ENCODE measurements at regions not wholly inside any gene's neighbourhood (a gene's known extent, or its start where the extent isn't known, plus 50 kb on each side); places are given as distances from the start of the nearest gene placed in this dataset.

DNA sequence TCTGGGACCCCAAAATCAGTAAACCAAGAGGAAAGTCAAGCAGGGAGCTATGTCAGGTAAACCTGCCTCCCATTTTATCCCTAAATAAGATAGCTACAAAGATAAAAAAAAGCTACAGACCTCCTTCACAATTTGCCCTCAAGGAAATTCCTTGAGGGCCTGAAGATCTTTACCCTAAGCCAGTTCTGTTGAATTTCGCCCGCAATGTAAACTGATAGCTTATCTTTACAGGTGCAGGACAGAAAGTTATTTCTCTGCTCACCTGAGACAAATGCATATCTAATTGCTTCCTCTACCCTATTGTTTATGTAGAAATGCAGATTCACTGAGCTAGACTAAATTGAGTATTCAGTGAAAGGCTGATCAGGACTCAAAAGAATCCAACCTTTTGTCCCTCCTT is 153.4 kb upstream of the CHRM3 start:
- H3K4me1 Mint-ChIP-seq (ENCODE audit: low read depth, unreplicated experiment), result peaks cover 25% of the 10 kb centered on the region
- no peaks in the 10 kb centered on the region for H3K27me3 Mint-ChIP-seq (ENCODE audit: insufficient read depth, unreplicated experiment)
- Histone ChIP-seq H3K27me3 (replicated peaks; ENCODE audit: control insufficient read depth, insufficient read depth, low read length) (no peaks in the 10 kb centered on the region), H3K4me3 (ENCODE audit: low read depth, low read length) (no peak overlapping the region), H3K4me1 (peaks cover 24% of the 10 kb centered on the region), H3K36me3 (ENCODE audit: control insufficient read depth, insufficient read depth, low read length) (no peaks in the 10 kb centered on the region), H3K9me3 (peaks cover 3% of the 10 kb centered on the region)
- no peaks in the 10 kb centered on the region for H3K36me3 Mint-ChIP-seq (ENCODE audit: insufficient read depth, unreplicated experiment)
- no peak overlapping the region for H3K4me3 Mint-ChIP-seq (ENCODE audit: unreplicated experiment)
- peaks cover 35% of the 10 kb centered on the region for H3K9me3 Mint-ChIP-seq (ENCODE audit: unreplicated experiment)
- intact Hi-C loops (cut with micrococcal nuclease; ENCODE audit: unreplicated experiment), result loop anchor here (1.0 to 10.0 kb wide), 3 partner anchors 20 to 662 kb away; no protein-coding TSS in a partner anchor
- BruUV-seq (replicated peaks), result no TSS peak
- peak in 1 of 2 experiments; percentile 40 for DNase-seq
- CTCF ChIA-PET, result no interaction called here
- TF ChIP-seq, protein P1, sequence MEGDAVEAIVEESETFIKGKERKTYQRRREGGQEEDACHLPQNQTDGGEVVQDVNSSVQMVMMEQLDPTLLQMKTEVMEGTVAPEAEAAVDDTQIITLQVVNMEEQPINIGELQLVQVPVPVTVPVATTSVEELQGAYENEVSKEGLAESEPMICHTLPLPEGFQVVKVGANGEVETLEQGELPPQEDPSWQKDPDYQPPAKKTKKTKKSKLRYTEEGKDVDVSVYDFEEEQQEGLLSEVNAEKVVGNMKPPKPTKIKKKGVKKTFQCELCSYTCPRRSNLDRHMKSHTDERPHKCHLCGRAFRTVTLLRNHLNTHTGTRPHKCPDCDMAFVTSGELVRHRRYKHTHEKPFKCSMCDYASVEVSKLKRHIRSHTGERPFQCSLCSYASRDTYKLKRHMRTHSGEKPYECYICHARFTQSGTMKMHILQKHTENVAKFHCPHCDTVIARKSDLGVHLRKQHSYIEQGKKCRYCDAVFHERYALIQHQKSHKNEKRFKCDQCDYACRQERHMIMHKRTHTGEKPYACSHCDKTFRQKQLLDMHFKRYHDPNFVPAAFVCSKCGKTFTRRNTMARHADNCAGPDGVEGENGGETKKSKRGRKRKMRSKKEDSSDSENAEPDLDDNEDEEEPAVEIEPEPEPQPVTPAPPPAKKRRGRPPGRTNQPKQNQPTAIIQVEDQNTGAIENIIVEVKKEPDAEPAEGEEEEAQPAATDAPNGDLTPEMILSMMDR (IDR thresholded peaks at IDR 0.05; ENCODE audit: insufficient read depth in 1 of 2, low read depth in 1 of 2, low read length in 1 of 2, severe bottlenecking in 1 of 2, unreplicated experiment in 1 of 2), result no peak
- H3K27ac Mint-ChIP-seq (ENCODE audit: unreplicated experiment), result no peak overlapping the region
- POLR2A ChIA-PET, result no interaction called here

DNA sequence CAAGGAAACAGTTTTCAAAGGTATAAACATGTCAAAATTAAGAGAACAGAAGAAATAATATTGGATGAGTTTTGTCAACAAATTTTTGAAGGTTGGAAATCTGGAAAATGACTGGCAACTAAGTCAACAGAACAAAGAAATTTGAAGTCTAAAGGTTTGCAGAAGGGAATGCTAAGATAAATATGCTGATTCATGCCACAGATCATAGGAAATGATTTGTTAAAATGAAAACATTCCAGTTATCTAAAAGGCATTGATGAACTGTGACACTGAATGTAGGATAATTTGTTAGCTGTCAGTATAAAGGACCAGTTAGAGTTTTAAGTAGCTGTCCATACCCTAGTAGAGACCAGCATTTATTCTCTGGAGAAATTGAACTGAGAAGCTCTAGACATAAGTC is 157.9 kb upstream of the CHRM3 start:
- no peaks in the 10 kb centered on the region for H3K36me3 Mint-ChIP-seq (ENCODE audit: insufficient read depth, unreplicated experiment)
- TF ChIP-seq, protein P1 (IDR thresholded peaks at IDR 0.05; ENCODE audit: insufficient read depth in 1 of 2, low read depth in 1 of 2, low read length in 1 of 2, severe bottlenecking in 1 of 2, unreplicated experiment in 1 of 2), result no peak
- intact Hi-C loops (cut with micrococcal nuclease; ENCODE audit: unreplicated experiment), result no loop called here
- H3K4me1 ChIP-seq, result peaks cover 17% of the 10 kb centered on the region
- POLR2A ChIA-PET, result no interaction called here
- no peak overlapping the region for H3K27ac Mint-ChIP-seq (ENCODE audit: unreplicated experiment)
- H3K36me3 ChIP-seq (ENCODE audit: control insufficient read depth, insufficient read depth, low read length), result no peaks in the 10 kb centered on the region
- CTCF ChIA-PET, result no interaction called here
- H3K27me3 ChIP-seq (replicated peaks; ENCODE audit: control insufficient read depth, insufficient read depth, low read length), result no peaks in the 10 kb centered on the region
- H3K9me3 ChIP-seq, result peaks cover 18% of the 10 kb centered on the region
- peaks cover 65% of the 10 kb centered on the region for H3K9me3 Mint-ChIP-seq (ENCODE audit: unreplicated experiment)
- no TSS peak for BruUV-seq (replicated peaks)
- no peak for DNase-seq
- H3K27me3 Mint-ChIP-seq (ENCODE audit: insufficient read depth, unreplicated experiment), result no peaks in the 10 kb centered on the region
- peaks cover 20% of the 10 kb centered on the region for H3K4me1 Mint-ChIP-seq (ENCODE audit: low read depth, unreplicated experiment)
- no peak overlapping the region for H3K4me3 ChIP-seq (ENCODE audit: low read depth, low read length)
- no peak overlapping the region for H3K4me3 Mint-ChIP-seq (ENCODE audit: unreplicated experiment)

DNA sequence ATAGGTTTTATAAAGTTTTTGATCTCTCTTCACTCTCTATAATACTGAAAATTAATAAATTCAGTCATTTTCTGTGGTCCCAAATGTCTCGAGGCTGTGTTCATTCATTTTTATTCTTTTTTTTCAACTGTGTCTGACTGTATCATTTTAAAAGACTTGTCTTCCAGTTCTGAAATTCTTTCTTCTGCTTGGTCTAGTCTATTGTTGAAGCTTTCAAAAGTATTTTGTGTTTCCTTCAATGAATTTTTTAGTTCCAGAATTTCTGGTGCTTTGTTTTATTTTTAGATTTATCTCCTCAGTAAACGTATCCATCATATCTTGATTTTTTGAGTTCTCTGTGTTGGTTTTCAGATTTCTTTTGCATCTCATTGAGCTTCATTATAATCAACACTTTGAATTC is 161.0 kb upstream of the CHRM3 start:
- ChIA-PET CTCF (no interaction called here), POLR2A (no interaction called here)
- Histone ChIP-seq H3K27me3 (replicated peaks; ENCODE audit: control insufficient read depth, insufficient read depth, low read length) (no peaks in the 10 kb centered on the region), H3K4me3 (ENCODE audit: low read depth, low read length) (no peak overlapping the region), H3K36me3 (ENCODE audit: control insufficient read depth, insufficient read depth, low read length) (no peaks in the 10 kb centered on the region), H3K4me1 (peaks cover 8% of the 10 kb centered on the region; the same call in 1 of the 2 replicates), H3K9me3 (peaks cover 18% of the 10 kb centered on the region)
- no peak for DNase-seq
- H3K27ac Mint-ChIP-seq (ENCODE audit: unreplicated experiment), result no peak overlapping the region
- BruUV-seq (replicated peaks), result no TSS peak
- no peaks in the 10 kb centered on the region for H3K36me3 Mint-ChIP-seq (ENCODE audit: insufficient read depth, unreplicated experiment)
- TF ChIP-seq, protein P1 (IDR thresholded peaks at IDR 0.05; ENCODE audit: insufficient read depth in 1 of 2, low read depth in 1 of 2, low read length in 1 of 2, severe bottlenecking in 1 of 2, unreplicated experiment in 1 of 2), result no peak
- intact Hi-C loops (cut with micrococcal nuclease; ENCODE audit: unreplicated experiment), result no loop called here
- no peaks in the 10 kb centered on the region for H3K27me3 Mint-ChIP-seq (ENCODE audit: insufficient read depth, unreplicated experiment)
- peaks cover 10% of the 10 kb centered on the region for H3K4me1 Mint-ChIP-seq (ENCODE audit: low read depth, unreplicated experiment)
- no peak overlapping the region for H3K4me3 Mint-ChIP-seq (ENCODE audit: unreplicated experiment)
- peaks cover 84% of the 10 kb centered on the region for H3K9me3 Mint-ChIP-seq (ENCODE audit: unreplicated experiment)

Measured in Caco-2 (cell line).